ENCODE measurements at regions not wholly inside any gene's neighbourhood (a gene's known extent, or its start where the extent isn't known, plus 50 kb on each side); places are given as distances from the start of the nearest gene placed in this dataset.

DNA sequence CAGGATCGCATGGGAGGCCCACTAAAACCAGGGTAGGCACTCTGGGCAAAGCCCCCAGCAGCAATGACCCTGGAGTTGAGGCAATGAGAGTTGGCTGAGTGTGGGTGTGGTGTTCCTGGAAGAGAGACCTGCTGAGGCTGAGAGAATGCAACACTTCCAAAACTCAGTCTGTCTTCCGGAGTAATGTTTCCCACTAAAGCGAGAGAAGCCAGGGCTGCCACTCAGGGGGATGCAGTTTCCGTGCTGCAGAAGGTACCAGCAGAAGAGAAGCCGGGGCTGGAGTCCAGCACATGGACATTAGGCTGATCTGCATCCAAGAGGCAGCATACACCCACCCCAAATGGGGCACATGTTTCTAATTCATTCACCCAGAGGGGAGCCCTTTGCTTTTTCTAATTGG lies 127.2 kb upstream of the ARHGAP28 start:
- Histone ChIP-seq H3K36me3 (ENCODE audit: control insufficient read depth in 1 of 2, insufficient read depth in 2 of 2, low read depth in 1 of 2, low read length in 2 of 2) (no peaks in the 10 kb centered on the region), H3K23ac (ENCODE audit: low read length in 2 of 2) (no peak overlapping the region), H3K4me2 (ENCODE audit: low read length, poor library complexity, severe bottlenecking) (no peak overlapping the region)

DNA sequence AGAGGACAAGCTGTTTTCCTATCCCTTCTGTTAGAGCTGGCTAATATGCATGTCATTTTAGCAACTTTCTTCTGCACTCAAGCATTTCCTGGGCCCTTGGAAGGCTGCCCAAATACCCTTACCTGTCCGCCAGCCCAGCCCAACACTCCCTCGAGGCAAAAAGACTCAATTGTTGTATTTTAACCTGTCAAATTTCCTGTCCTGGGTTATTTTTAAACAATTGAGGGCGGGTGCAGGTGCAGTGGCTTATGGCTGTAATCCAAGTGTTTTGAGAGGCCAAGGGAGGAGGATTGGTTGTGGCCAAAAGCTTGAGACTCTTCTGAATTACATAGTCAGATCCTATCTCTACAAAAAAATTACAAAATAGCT lies 125.0 kb upstream of the ARHGAP28 start:
- DNase-seq = no peak
- H3K9me3 ChIP-seq (ENCODE audit: control insufficient read depth, low read length) = no peaks in the 10 kb centered on the region
- H3K4me3 ChIP-seq (ENCODE audit: insufficient read depth in 1 of 2, low read depth in 1 of 2, low read length in 2 of 2) = no peak overlapping the region
- H2BK120ac ChIP-seq (ENCODE audit: low read depth, low read length) = no peak overlapping the region
- WGBS = 100% methylated on average over 1 of the region's 3 CpGs
- no peak overlapping the region for H3K27ac ChIP-seq (ENCODE audit: low read length, poor library complexity, severe bottlenecking)
- no peak overlapping the region for H3K4me2 ChIP-seq (ENCODE audit: low read length, poor library complexity, severe bottlenecking)
- no peak overlapping the region for H2AFZ ChIP-seq (ENCODE audit: low read depth, low read length)
- no peak overlapping the region for H4K8ac ChIP-seq (ENCODE audit: low read length)
- no peak overlapping the region for H3K23ac ChIP-seq (ENCODE audit: low read length in 2 of 2)
- H2BK12ac ChIP-seq (ENCODE audit: low read length in 2 of 2) = no peak overlapping the region
- H3K4me1 ChIP-seq (ENCODE audit: control insufficient read depth, insufficient read depth, low read depth, low read length) = no peaks in the 10 kb centered on the region
- no peak overlapping the region for H2BK15ac ChIP-seq (ENCODE audit: low read depth, poor library complexity, severe bottlenecking)
- no peaks in the 10 kb centered on the region for H3K79me1 ChIP-seq (replicated peaks; ENCODE audit: low read length, poor library complexity, severe bottlenecking)
- H2BK5ac ChIP-seq (ENCODE audit: low read depth, low read length, poor library complexity, severe bottlenecking) = no peak overlapping the region
- no peak overlapping the region for H3K9ac ChIP-seq (ENCODE audit: low read length)
- no peaks in the 10 kb centered on the region for H3K27me3 ChIP-seq (ENCODE audit: control insufficient read depth in 1 of 2, insufficient read depth in 1 of 2, low read length in 2 of 2)
- no peak overlapping the region for H3K4ac ChIP-seq (ENCODE audit: low read depth in 1 of 2, low read length in 2 of 2)
- H3K36me3 ChIP-seq (ENCODE audit: control insufficient read depth in 1 of 2, insufficient read depth in 2 of 2, low read depth in 1 of 2, low read length in 2 of 2) = no peaks in the 10 kb centered on the region
- no peak overlapping the region for H4K91ac ChIP-seq (ENCODE audit: low read length)
- H2AK5ac ChIP-seq (ENCODE audit: low read length, severe bottlenecking) = no peak overlapping the region
- H3K14ac ChIP-seq (ENCODE audit: low read length in 2 of 2) = no peak overlapping the region
- H3K18ac ChIP-seq (ENCODE audit: low read depth in 1 of 2, low read length in 2 of 2) = no peak overlapping the region

More for the DNA sequence above, 127.2 kb upstream of the ARHGAP28 start:
- no peak overlapping the region for H3K27ac ChIP-seq (ENCODE audit: low read length, poor library complexity, severe bottlenecking)
- H2BK120ac ChIP-seq (ENCODE audit: low read depth, low read length) = no peak overlapping the region
- H4K8ac ChIP-seq (ENCODE audit: low read length) = no peak overlapping the region
- no peak overlapping the region for H2BK5ac ChIP-seq (ENCODE audit: low read depth, low read length, poor library complexity, severe bottlenecking)
- no peak overlapping the region for H2AFZ ChIP-seq (ENCODE audit: low read depth, low read length)
- no peaks in the 10 kb centered on the region for H3K79me1 ChIP-seq (replicated peaks; ENCODE audit: low read length, poor library complexity, severe bottlenecking)
- no peak overlapping the region for H3K14ac ChIP-seq (ENCODE audit: low read length in 2 of 2)
- H3K4me1 ChIP-seq (ENCODE audit: control insufficient read depth, insufficient read depth, low read depth, low read length) = no peaks in the 10 kb centered on the region
- H3K18ac ChIP-seq (ENCODE audit: low read depth in 1 of 2, low read length in 2 of 2) = no peak overlapping the region
- peaks cover 0 to 12% of the 10 kb centered on the region in 2 experiments for H3K27me3 ChIP-seq (ENCODE audit: control insufficient read depth in 1 of 2, insufficient read depth in 1 of 2, low read length in 2 of 2)
- H4K91ac ChIP-seq (ENCODE audit: low read length) = no peak overlapping the region
- DNase-seq = no peak
- no peak overlapping the region for H3K4me3 ChIP-seq (ENCODE audit: insufficient read depth in 1 of 2, low read depth in 1 of 2, low read length in 2 of 2)
- H3K9ac ChIP-seq (ENCODE audit: low read length) = no peak overlapping the region
- peak overlapping the region in 1 of 2 experiments; percentile 50 for H2BK12ac ChIP-seq (ENCODE audit: low read length in 2 of 2)
- 84% methylated on average over 5 of the region's 5 CpGs for WGBS
- no peak overlapping the region for H2AK5ac ChIP-seq (ENCODE audit: low read length, severe bottlenecking)
- H3K9me3 ChIP-seq (ENCODE audit: control insufficient read depth, low read length) = no peaks in the 10 kb centered on the region
- H2BK15ac ChIP-seq (ENCODE audit: low read depth, poor library complexity, severe bottlenecking) = no peak overlapping the region
- no peak overlapping the region for H3K4ac ChIP-seq (ENCODE audit: low read depth in 1 of 2, low read length in 2 of 2)

DNA sequence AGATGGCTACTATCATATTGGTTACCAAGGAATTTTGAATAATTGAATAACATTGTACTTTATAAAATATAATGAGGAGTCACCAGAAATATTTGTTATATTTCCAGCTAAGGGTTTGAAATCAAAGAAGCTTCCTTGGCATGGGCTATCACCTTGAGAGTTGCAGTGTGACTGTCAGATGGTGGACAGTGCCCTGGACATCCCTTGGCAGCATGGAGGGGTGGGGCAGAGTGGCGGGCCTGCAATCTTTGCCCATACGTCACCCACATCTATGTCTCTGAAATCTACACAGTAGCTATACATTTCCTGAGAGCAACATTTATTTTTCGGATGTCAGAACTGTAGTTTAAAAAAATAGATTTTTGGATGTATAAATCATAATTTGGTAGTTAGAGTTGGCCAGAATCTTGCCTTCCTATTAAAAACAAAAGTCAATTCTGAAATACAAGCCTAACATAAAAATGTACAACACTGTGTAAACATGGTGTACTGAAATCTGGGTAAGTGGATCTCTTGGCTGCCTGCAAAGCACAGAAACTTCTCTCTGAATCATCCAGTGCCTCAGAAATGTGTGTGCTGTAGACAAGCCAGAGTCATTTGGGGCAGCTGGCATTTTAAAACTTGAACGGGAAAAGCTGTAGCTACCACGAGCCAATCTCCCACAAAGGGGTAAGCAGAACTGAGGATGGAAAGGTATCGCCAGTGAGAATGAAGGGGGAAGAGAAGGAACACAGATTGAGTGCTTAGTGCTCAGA lies 124.2 kb upstream of the ARHGAP28 start:
- no peak for DNase-seq
- Histone ChIP-seq H2BK5ac (ENCODE audit: low read depth, low read length, poor library complexity, severe bottlenecking) (no peak overlapping the region), H3K9ac (ENCODE audit: low read length) (peak overlapping the region; percentile 13), H2AK5ac (ENCODE audit: low read length, severe bottlenecking) (no peak overlapping the region), H3K27ac (ENCODE audit: low read length, poor library complexity, severe bottlenecking) (no peak overlapping the region), H2BK12ac (ENCODE audit: low read length in 2 of 2) (no peak overlapping the region), H2AFZ (ENCODE audit: low read depth, low read length) (no peak overlapping the region), H3K4me3 (ENCODE audit: insufficient read depth in 1 of 2, low read depth in 1 of 2, low read length in 2 of 2) (no peak overlapping the region), H3K14ac (ENCODE audit: low read length in 2 of 2) (no peak overlapping the region), H3K9me3 (ENCODE audit: control insufficient read depth, low read length) (no peaks in the 10 kb centered on the region), H3K4me2 (ENCODE audit: low read length, poor library complexity, severe bottlenecking) (no peak overlapping the region), H3K4me1 (ENCODE audit: control insufficient read depth, insufficient read depth, low read depth, low read length) (no peaks in the 10 kb centered on the region), H3K27me3 (ENCODE audit: control insufficient read depth in 1 of 2, insufficient read depth in 1 of 2, low read length in 2 of 2) (no peaks in the 10 kb centered on the region), H2BK15ac (ENCODE audit: low read depth, poor library complexity, severe bottlenecking) (no peak overlapping the region), H4K91ac (ENCODE audit: low read length) (no peak overlapping the region), H3K23ac (ENCODE audit: low read length in 2 of 2) (no peak overlapping the region), H3K36me3 (ENCODE audit: control insufficient read depth in 1 of 2, insufficient read depth in 2 of 2, low read depth in 1 of 2, low read length in 2 of 2) (no peaks in the 10 kb centered on the region), H3K79me1 (replicated peaks; ENCODE audit: low read length, poor library complexity, severe bottlenecking) (no peaks in the 10 kb centered on the region), H2BK120ac (ENCODE audit: low read depth, low read length) (no peak overlapping the region), H3K18ac (ENCODE audit: low read depth in 1 of 2, low read length in 2 of 2) (no peak overlapping the region), H4K8ac (ENCODE audit: low read length) (no peak overlapping the region), H3K4ac (ENCODE audit: low read depth in 1 of 2, low read length in 2 of 2) (no peak overlapping the region)
- WGBS = 85% methylated on average over 4 of the region's 6 CpGs

DNA sequence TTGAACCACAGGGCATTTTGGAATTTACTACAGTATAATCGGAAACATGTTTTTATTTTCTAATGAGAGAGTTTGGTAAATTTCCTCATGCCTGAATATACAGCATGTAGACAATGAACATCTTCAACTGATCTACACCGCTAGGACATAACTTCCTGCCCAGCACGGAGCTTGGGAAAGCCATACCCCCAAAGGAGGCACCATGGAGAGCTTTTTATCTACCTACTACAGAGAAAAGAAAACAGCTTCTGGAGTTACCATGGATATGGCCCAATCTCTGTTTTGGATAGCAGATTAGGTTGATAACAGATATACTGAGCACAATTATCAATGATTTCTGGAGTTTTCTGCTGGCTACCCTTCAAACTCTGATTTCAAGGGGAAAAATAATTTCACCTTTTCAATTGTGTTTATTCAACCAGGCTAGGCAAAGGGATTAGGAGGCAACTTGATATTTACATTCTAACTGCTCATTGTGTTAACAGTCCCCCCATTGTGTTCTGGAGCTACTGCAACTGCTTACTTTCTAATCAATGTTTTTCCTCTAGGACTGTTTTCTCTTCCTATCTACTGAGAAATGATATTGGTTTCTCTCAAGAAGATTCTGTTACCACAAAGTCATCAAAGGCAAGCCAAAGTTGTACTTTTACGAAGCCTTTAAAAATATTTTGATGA lies 123.0 kb upstream of the ARHGAP28 start:
- no peaks in the 10 kb centered on the region for H3K36me3 ChIP-seq (ENCODE audit: control insufficient read depth in 1 of 2, insufficient read depth in 2 of 2, low read depth in 1 of 2, low read length in 2 of 2)
- no peak overlapping the region for H3K14ac ChIP-seq (ENCODE audit: low read length in 2 of 2)
- no peak overlapping the region for H3K23ac ChIP-seq (ENCODE audit: low read length in 2 of 2)
- no peak overlapping the region for H4K8ac ChIP-seq (ENCODE audit: low read length)
- no peaks in the 10 kb centered on the region for H3K79me1 ChIP-seq (replicated peaks; ENCODE audit: low read length, poor library complexity, severe bottlenecking)
- no peaks in the 10 kb centered on the region for H3K4me1 ChIP-seq (ENCODE audit: control insufficient read depth, insufficient read depth, low read depth, low read length)
- 77% methylated on average over 1 of the region's 4 CpGs for WGBS
- H2BK15ac ChIP-seq (ENCODE audit: low read depth, poor library complexity, severe bottlenecking) = no peak overlapping the region
- no peaks in the 10 kb centered on the region for H3K27me3 ChIP-seq (ENCODE audit: control insufficient read depth in 1 of 2, insufficient read depth in 1 of 2, low read length in 2 of 2)
- H2AFZ ChIP-seq (ENCODE audit: low read depth, low read length) = no peak overlapping the region
- H2AK5ac ChIP-seq (ENCODE audit: low read length, severe bottlenecking) = no peak overlapping the region
- H2BK120ac ChIP-seq (ENCODE audit: low read depth, low read length) = no peak overlapping the region
- H2BK12ac ChIP-seq (ENCODE audit: low read length in 2 of 2) = no peak overlapping the region
- H3K9me3 ChIP-seq (ENCODE audit: control insufficient read depth, low read length) = no peaks in the 10 kb centered on the region
- no peak overlapping the region for H3K9ac ChIP-seq (ENCODE audit: low read length)
- no peak overlapping the region for H2BK5ac ChIP-seq (ENCODE audit: low read depth, low read length, poor library complexity, severe bottlenecking)
- DNase-seq = no peak
- H3K27ac ChIP-seq (ENCODE audit: low read length, poor library complexity, severe bottlenecking) = no peak overlapping the region
- no peak overlapping the region for H3K4ac ChIP-seq (ENCODE audit: low read depth in 1 of 2, low read length in 2 of 2)
- no peak overlapping the region for H3K4me2 ChIP-seq (ENCODE audit: low read length, poor library complexity, severe bottlenecking)
- H3K4me3 ChIP-seq (ENCODE audit: insufficient read depth in 1 of 2, low read depth in 1 of 2, low read length in 2 of 2) = no peak overlapping the region
- no peak overlapping the region for H3K18ac ChIP-seq (ENCODE audit: low read depth in 1 of 2, low read length in 2 of 2)
- H4K91ac ChIP-seq (ENCODE audit: low read length) = no peak overlapping the region

Data from mesenchymal stem cell (in vitro differentiated cells and primary cell).